Thyroid gland (tissue), 4 donors: ENCODE measurements at regions not wholly inside any gene's neighbourhood (a gene's known extent, or its start where the extent isn't known, plus 50 kb on each side); places are given as distances from the start of the nearest gene placed in this dataset.

Experiments
- POLR2A ChIP-seq, 2 donors: fragments of 450-650 bp; IDR thresholded peaks; one replicate each; pipeline ENCODE4 v1.6.1; 2017; ENCODE audit warnings: antibody characterized with exemption in 2 of 2, mild to moderate bottlenecking in 2 of 2, moderate library complexity in 1 of 2
- TF ChIP-seq, protein P1 (sequence below), 6 experiments: fragments of 200-600 bp in 3 of 6; fragments of 450-650 bp in 3 of 6; sonication (generic) in 3 of 6; IDR thresholded peaks; one replicate each; pipeline ENCODE4 v1.5.1; 2016 to 2019; ENCODE audit warnings: antibody characterized with exemption in 6 of 6, mild to moderate bottlenecking in 2 of 6, inconsistent platforms in 1 of 6, moderate library complexity in 1 of 6

DNA sequence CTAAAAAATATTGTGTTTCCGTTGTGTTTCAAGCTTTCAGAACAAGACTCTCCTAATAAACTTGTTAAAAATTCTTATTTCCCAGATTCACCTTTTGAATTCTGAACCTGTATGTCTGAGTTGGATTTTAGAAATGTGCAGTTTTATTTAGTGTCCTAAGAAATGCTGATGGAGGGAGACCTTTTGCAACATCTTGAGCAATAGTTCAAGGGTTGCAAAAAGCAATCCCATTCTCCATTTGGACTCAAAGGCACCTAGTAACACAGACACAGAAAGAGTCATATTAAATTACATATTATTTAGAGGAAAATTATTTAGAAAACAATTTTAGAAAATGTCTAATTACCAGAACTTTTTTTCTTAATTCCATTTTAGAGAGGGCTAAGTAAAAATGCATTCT lies 448.5 kb downstream of the FRK start:
- TF ChIP-seq, protein P1, sequence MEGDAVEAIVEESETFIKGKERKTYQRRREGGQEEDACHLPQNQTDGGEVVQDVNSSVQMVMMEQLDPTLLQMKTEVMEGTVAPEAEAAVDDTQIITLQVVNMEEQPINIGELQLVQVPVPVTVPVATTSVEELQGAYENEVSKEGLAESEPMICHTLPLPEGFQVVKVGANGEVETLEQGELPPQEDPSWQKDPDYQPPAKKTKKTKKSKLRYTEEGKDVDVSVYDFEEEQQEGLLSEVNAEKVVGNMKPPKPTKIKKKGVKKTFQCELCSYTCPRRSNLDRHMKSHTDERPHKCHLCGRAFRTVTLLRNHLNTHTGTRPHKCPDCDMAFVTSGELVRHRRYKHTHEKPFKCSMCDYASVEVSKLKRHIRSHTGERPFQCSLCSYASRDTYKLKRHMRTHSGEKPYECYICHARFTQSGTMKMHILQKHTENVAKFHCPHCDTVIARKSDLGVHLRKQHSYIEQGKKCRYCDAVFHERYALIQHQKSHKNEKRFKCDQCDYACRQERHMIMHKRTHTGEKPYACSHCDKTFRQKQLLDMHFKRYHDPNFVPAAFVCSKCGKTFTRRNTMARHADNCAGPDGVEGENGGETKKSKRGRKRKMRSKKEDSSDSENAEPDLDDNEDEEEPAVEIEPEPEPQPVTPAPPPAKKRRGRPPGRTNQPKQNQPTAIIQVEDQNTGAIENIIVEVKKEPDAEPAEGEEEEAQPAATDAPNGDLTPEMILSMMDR (IDR thresholded peaks at IDR 0.05): no peak
- TF ChIP-seq POLR2A (IDR thresholded peaks at IDR 0.05): no peak
